Transverse colon (tissue), 4 donors: ENCODE measurements at regions not wholly inside any gene's neighbourhood (a gene's known extent, or its start where the extent isn't known, plus 50 kb on each side); places are given as distances from the start of the nearest gene placed in this dataset.

Experiments
- CTCF ChIP-seq, 5 experiments: fragments of 200-600 bp in 3 of 5; fragments of 450-650 bp in 2 of 5; sonication (generic) in 3 of 5; IDR thresholded peaks; 1 replicate in 2 of 5; 2 replicates in 3 of 5; pipeline ENCODE4 v1.5.1; 2016 to 2017; ENCODE audit warnings: antibody characterized with exemption in 5 of 5, inconsistent platforms in 3 of 5, mild to moderate bottlenecking in 2 of 5, moderate library complexity in 1 of 5
- EP300 ChIP-seq: sonication (generic); formaldehyde crosslinking; IDR thresholded peaks from one replicate; pipeline ENCODE4 v1.6.1; 2017; ENCODE audit warnings: antibody characterized with exemption, low read depth
- POLR2A ChIP-seq: fragments of 450-650 bp; IDR thresholded peaks from one replicate; pipeline ENCODE4 v1.6.1; 2016; ENCODE audit warnings: antibody characterized with exemption, mild to moderate bottlenecking, moderate library complexity
- POLR2AphosphoS5 ChIP-seq, 3 donors: sonication (generic); formaldehyde crosslinking; IDR thresholded peaks; one replicate each; pipeline ENCODE4 v1.6.1; 2016; ENCODE audit warnings: antibody characterized with exemption in 3 of 3

DNA sequence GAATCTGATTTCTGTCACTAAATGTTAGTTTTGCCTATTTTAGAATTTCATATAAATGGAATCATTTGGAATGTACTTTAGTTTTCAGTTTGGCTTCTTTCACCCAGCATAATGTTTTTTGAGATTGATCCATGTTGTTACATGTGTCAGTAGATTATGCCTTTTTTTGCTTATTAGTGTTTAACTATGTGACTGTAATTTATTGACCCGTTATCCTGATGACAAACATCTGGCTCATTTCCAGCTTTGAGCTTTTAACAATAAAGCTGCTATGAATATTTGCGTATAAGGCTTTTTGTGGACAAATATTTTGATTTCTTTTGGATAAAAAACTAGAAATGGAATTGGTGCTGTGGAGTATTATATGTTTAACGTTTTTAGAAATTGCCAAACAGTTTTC, 254.5 kb upstream of the CFAP20DC start:
- TF ChIP-seq CTCF (IDR thresholded peaks at IDR 0.05), result no peak
- TF ChIP-seq POLR2AphosphoS5 (IDR thresholded peaks at IDR 0.05), result no peak
- TF ChIP-seq POLR2A, result no peak
- TF ChIP-seq EP300, result no peak
